ENCODE measurements at regions not wholly inside any gene's neighbourhood (a gene's known extent, or its start where the extent isn't known, plus 50 kb on each side); places are given as distances from the start of the nearest gene placed in this dataset.

DNA sequence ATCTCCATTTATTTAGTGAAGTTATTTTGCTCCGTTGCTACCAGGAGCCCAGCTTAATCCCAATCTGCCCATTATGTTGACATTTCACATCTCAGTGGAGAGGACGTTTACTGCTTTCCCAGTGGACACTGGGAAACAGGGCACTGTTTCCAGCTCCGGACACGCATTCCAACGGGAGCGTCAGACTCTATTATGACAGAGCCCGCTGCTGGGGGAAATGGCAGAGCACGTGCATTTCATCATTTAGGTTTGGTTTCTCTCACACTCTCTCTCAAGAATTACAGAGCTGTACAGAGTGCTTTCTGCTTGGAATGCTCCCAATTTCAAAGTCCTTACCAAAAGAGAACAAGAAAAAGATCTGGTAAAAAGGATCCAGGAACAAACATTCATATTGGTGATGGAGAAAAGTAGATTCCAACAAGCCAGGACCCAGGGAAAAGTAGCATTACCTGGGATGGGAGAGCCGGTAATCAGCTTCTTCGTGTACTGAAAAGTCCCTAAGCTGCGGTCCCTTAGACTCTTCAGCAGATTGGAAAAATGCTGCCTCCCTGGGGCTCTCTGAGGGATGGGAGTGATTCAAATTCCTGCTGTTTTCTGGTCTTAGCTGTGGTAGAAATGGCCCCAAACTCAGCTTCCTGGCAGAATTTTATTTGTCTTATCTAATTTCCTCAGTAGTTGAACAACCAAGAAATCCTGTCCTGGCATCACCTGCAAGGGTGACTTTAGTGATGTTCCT lies 136.0 kb upstream of the THBS1 start:
- FAIRE-seq: no peak

- no peak for FAIRE-seq
Measured at GRCh38 chr15:39445931-39446330, 134.9 kb upstream of the THBS1 start.

GRCh38 chr15:39447346-39447745 lies 133.5 kb upstream of the THBS1 start:
- FAIRE-seq: no peak

DNA sequence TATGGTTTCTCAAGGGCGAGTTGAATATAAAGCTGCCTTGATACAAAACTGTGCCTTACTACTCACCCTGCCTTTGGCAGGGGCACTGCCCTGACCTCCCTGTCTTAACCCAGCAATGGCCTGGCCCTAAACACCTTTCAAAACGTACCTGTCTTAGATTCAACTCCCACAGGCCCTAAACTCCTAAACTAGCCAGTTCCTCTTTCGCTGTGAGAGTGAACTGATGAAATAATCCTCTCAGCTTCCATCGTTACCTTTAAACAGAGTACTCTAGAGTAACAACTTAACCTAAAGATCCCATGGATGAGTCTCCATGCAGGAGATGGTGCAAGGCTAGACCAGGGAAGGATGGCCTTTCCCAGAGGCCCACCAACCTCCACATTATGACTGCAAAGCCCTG lies 133.0 kb upstream of the THBS1 start:
- no peak for FAIRE-seq

GRCh38 chr15:39448409-39448808 lies 132.5 kb upstream of the THBS1 start:
- no peak for FAIRE-seq

DNA sequence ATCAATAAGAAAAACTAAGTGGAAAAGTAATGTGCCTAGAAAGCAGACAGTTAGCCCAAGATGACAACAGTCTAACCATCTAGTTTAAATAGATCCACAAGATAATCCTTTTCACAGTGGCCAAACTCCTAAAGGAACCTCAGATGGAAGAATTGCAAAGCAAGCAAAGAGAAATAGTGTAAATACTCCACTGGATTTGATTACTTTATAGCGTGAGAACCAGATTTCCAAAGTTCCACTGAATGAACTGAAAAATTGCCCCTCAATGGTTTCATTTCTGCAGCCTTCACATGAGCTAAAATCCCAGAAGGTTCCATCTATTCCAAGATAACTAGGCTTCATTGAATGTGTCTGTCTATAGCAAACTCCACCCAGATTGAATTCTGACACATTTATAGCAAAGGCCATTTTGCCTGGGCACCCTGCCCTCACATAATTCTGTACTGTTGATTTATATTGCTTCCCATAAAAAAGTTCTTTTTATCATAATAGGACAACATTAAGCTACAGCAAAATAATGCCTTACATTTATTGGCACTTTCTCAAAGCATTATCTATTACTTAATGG lies 129.7 kb upstream of the THBS1 start:
- no peak for FAIRE-seq

DNA sequence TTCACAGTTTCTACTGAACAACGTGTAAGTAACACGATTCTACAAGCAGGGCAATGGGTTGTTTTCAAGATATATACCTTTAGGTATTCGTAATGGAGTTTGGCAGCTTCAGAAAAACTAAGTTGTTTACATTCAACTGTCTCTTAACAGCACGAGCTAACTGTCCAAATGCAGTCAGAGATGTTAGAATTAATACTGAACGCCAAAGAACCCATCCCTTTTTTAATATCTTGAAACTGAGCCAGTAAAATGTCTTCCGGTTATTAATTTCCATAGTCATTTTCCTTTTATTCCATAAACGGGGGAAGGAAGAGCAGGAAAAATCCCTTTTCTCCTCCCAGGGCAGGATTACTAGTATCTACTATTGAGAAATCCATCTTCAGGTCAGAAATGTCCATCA lies 129.0 kb upstream of the THBS1 start:
- FAIRE-seq: no peak

GRCh38 chr15:39453620-39454019 lies 127.3 kb upstream of the THBS1 start:
- FAIRE-seq: no peak

- FAIRE-seq: no peak
Measured at GRCh38 chr15:39454189-39454986, 126.5 kb upstream of the THBS1 start.

GRCh38 chr15:39455471-39455991 lies 125.3 kb upstream of the THBS1 start:
- FAIRE-seq: no peak

DNA sequence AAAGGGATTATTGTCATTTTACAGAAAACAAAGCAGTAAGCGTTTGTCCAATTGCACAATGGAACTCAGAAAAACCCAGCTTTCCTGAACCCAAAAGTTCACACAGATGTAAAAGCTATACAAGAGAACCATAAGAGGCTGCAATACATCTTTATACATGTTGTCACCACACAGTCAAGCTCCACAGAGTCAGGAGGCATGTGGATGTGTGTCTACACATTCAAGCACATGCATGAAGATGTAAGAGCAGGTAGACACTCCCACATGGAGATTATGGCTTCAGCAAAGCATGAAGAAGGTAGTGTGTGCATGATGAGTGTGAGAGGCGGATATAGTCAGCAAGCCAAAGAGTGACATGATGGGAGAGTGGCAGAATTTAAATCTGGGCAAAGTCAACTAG lies 124.7 kb upstream of the THBS1 start:
- FAIRE-seq: no peak

GRCh38 chr15:39456582-39457330 lies 124.1 kb upstream of the THBS1 start:
- no peak for FAIRE-seq

- no peak for FAIRE-seq
Measured at GRCh38 chr15:39458131-39458530, 122.7 kb upstream of the THBS1 start.

- no peak for FAIRE-seq
Measured at GRCh38 chr15:39459548-39459947, 121.3 kb upstream of the THBS1 start.

GRCh38 chr15:39460748-39461147 lies 120.1 kb upstream of the THBS1 start:
- no peak for FAIRE-seq

- no peak for FAIRE-seq
Measured at GRCh38 chr15:39461536-39462130, 119.2 kb upstream of the THBS1 start.

- FAIRE-seq: no peak
Measured at GRCh38 chr15:39462691-39463090, 118.2 kb upstream of the THBS1 start.

GRCh38 chr15:39465843-39466749 lies 114.8 kb upstream of the THBS1 start:
- no peak for FAIRE-seq

GRCh38 chr15:39466750-39467105 lies 114.2 kb upstream of the THBS1 start:
- no peak for FAIRE-seq

DNA sequence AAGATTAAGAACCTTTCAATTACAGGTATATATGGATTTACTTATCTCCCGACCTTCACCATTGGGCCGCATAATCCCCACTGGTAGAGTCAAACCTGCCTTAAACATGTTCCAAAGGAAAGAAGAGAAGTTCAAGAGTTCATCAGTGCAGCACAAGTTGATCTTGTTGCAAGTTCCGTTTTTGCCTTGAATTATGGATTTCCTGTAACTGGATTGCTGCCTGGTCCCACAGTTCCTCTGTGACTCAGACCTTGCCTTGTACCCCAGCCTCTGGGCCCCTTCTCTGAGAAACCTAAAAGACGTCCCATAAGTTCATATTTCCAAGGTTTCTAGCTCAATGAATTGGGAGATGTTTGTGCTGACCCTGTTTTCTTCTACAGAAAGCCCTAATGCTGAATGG lies 112.5 kb upstream of the THBS1 start:
- no peak for FAIRE-seq

DNA sequence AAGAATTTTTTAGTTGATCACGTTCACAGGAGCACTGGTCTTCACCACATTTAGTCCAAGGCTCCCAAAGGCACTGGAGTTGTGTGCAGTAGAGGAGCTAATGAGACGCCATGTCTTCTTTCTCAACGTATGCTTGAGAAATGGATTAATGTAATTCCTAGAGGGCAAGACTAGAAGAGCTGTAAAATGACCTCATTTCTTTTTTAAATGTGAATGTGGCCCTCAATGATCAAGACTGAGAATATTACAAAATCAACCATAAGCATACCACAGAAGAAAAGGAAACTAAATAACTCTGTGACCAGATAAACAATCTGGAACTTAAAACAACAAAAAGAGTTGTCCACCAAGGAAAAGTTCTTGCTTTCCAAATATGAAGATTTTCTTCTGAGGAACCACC lies 112.1 kb upstream of the THBS1 start:
- no peak for FAIRE-seq

Measured in G401.6 (cell line).